K562 (cell line): ENCODE measurements at regions not wholly inside any gene's neighbourhood (a gene's known extent, or its start where the extent isn't known, plus 50 kb on each side); places are given as distances from the start of the nearest gene placed in this dataset.
A peak's percentile ranks its signal among the peaks of the same experiment; 100 is the strongest.

Source experiments
- CBX1 ChIP-seq: sonication (generic); IDR thresholded peaks from 2 replicates; pipeline ENCODE4 v1.6.1; 2016; ENCODE audit warnings: antibody characterized with exemption, low read depth, mild to moderate bottlenecking
- GABPA ChIP-seq: fragments of 200-800 bp; sonication (Bioruptor generic); conservative IDR thresholded peaks from 2 replicates; pipeline ENCODE4 v1.6.1; 2016; ENCODE audit warnings: low read depth, missing genetic modification characterization, missing compliant biosample characterization
- JUND ChIP-seq, 2 experiments: IDR thresholded peaks; 2 replicates in 1 of 2; 3 replicates in 1 of 2; pipeline ENCODE4 v1.6.1; 2011; ENCODE audit warnings: borderline replicate concordance in 2 of 2, low read depth in 2 of 2, low read length in 2 of 2, improper control_type of control experiment in 1 of 2, missing biosample characterization in 1 of 2, missing genetic modification characterization in 1 of 2, missing genetic modification reagents in 1 of 2
- RBM25 ChIP-seq: fragments of 200-400 bp; formaldehyde crosslinking; IDR thresholded peaks from 2 replicates; pipeline ENCODE4 v1.6.1; 2018; ENCODE audit warnings: low read length, low read depth, moderate library complexity; ENCODE audit not compliant: severe bottlenecking
- SP2 ChIP-seq: IDR thresholded peaks from 2 replicates; pipeline ENCODE4 v1.6.1; 2011; ENCODE audit warnings: mild to moderate bottlenecking, low read depth, low read length, moderate library complexity; ENCODE audit not compliant: poor library complexity, severe bottlenecking; ENCODE audit errors: extremely low read depth
- SPI1 ChIP-seq: IDR thresholded peaks from 2 replicates; pipeline ENCODE4 v1.6.1; 2011; ENCODE audit warnings: low read depth, low read length, control low read depth, borderline replicate concordance
- ZNF584 ChIP-seq: fragments of 200-800 bp; sonication (Bioruptor generic); IDR thresholded peaks from 2 replicates; pipeline ENCODE4 v1.6.1; 2016; ENCODE audit warnings: low read depth, mild to moderate bottlenecking, missing genetic modification characterization, missing compliant biosample characterization
- ZNF79 ChIP-seq: fragments of 250-450 bp; sonication (Bioruptor Pico); IDR thresholded peaks from 2 replicates; pipeline ENCODE4 v1.4.0; 2020; ENCODE audit warnings: low read depth, mild to moderate bottlenecking, moderate library complexity
- TF ChIP-seq, protein P1 (sequence below), 2 experiments: fragments of 450-650 bp in 1 of 2; sonication (generic) in 1 of 2; formaldehyde crosslinking in 1 of 2; IDR thresholded peaks; 2 replicates each; pipeline versions ENCODE4 v1.7.1 to v1.9.0; 2016 to 2022; ENCODE audit warnings: inconsistent platforms in 1 of 2, mild to moderate bottlenecking in 1 of 2, missing genetic modification reagents in 1 of 2
- TF ChIP-seq, protein P2 (sequence below), 3 experiments: IDR thresholded peaks in 2 of 3; conservative IDR thresholded peaks in 1 of 3; 2 replicates each; pipeline ENCODE4 v1.5.1; 2011 to 2012; ENCODE audit warnings: low read length in 3 of 3, mild to moderate bottlenecking in 3 of 3, control low read depth in 2 of 3, improper control_type of control experiment in 1 of 3, inconsistent platforms in 1 of 3, low read depth in 1 of 3, mixed read lengths in 1 of 3, moderate library complexity in 1 of 3; ENCODE audit not compliant: insufficient read depth in 2 of 3

DNA sequence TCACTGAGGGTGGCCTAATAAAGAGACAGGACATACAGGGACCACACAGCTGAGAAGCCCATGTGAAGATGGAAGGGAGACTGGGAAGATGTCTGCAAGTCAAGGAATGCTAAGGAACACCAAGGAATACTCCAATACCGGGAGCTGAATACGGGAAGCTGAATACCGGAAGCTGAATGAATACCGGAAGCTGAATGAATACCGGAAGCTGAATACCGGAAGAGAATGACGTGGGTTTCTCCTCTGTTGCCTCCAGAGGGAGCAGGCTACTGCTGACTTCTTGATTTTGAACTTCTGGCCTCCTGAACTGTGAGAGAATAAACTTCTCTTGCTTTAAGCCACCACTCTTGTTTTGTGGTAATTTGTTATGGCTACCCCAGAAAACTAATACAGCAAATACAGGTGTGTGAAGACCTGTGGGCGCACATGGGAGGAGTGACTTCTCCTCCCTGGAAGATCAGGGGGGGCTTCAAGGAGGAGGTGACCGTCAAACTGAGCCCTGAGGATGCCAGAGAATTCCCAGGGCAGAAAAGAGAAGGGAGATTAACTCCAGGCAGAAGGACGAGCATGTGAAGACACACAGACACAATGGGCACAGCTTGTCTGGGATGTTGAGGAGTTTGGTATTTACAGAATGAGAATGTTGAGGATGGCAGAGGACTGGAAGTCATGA, 259.9 kb downstream of the IRF8 start (continued):
- TF ChIP-seq, protein P1, sequence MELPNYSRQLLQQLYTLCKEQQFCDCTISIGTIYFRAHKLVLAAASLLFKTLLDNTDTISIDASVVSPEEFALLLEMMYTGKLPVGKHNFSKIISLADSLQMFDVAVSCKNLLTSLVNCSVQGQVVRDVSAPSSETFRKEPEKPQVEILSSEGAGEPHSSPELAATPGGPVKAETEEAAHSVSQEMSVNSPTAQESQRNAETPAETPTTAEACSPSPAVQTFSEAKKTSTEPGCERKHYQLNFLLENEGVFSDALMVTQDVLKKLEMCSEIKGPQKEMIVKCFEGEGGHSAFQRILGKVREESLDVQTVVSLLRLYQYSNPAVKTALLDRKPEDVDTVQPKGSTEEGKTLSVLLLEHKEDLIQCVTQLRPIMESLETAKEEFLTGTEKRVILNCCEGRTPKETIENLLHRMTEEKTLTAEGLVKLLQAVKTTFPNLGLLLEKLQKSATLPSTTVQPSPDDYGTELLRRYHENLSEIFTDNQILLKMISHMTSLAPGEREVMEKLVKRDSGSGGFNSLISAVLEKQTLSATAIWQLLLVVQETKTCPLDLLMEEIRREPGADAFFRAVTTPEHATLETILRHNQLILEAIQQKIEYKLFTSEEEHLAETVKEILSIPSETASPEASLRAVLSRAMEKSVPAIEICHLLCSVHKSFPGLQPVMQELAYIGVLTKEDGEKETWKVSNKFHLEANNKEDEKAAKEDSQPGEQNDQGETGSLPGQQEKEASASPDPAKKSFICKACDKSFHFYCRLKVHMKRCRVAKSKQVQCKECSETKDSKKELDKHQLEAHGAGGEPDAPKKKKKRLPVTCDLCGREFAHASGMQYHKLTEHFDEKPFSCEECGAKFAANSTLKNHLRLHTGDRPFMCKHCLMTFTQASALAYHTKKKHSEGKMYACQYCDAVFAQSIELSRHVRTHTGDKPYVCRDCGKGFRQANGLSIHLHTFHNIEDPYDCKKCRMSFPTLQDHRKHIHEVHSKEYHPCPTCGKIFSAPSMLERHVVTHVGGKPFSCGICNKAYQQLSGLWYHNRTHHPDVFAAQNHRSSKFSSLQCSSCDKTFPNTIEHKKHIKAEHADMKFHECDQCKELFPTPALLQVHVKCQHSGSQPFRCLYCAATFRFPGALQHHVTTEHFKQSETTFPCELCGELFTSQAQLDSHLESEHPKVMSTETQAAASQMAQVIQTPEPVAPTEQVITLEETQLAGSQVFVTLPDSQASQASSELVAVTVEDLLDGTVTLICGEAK (IDR thresholded peaks at IDR 0.05) = peak; percentile 90
- TF ChIP-seq, protein P1 (CRISPR knock-in tag; IDR thresholded peaks at IDR 0.05) = no peak
- TF ChIP-seq GABPA (tag) (peak; percentile 90), JUND (IDR thresholded peaks at IDR 0.05; ENCODE audit: borderline replicate concordance, low read depth, low read length) (no peak), JUND (tag; IDR thresholded peaks at IDR 0.05; ENCODE audit: borderline replicate concordance, low read depth, low read length) (no peak), ZNF584 (CRISPR knock-in tag) (0 out of 2 replicates have a peak, but pooled peaks have one; percentile 47), ZNF79 (CRISPR knock-in tag) (no peak), SP2 (no peak), SPI1 (no peak), CBX1 (0 out of 2 replicates have a peak, but pooled peaks have one; percentile 23), RBM25 (peak; percentile 45)
- TF ChIP-seq, protein P2, sequence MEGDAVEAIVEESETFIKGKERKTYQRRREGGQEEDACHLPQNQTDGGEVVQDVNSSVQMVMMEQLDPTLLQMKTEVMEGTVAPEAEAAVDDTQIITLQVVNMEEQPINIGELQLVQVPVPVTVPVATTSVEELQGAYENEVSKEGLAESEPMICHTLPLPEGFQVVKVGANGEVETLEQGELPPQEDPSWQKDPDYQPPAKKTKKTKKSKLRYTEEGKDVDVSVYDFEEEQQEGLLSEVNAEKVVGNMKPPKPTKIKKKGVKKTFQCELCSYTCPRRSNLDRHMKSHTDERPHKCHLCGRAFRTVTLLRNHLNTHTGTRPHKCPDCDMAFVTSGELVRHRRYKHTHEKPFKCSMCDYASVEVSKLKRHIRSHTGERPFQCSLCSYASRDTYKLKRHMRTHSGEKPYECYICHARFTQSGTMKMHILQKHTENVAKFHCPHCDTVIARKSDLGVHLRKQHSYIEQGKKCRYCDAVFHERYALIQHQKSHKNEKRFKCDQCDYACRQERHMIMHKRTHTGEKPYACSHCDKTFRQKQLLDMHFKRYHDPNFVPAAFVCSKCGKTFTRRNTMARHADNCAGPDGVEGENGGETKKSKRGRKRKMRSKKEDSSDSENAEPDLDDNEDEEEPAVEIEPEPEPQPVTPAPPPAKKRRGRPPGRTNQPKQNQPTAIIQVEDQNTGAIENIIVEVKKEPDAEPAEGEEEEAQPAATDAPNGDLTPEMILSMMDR (IDR thresholded peaks at IDR 0.05 in 2 of 3, conservative IDR thresholded peaks at IDR 0.05 in 1 of 3; ENCODE audit: insufficient read depth in 2 of 3, low read depth in 1 of 3, low read length in 3 of 3) = peak in 2 of 3 experiments; percentile 15 to 32; a peak in 2 of 6 replicates
